CD4-positive, alpha-beta memory T cell (primary cell): ENCODE measurements at regions not wholly inside any gene's neighbourhood (a gene's known extent, or its start where the extent isn't known, plus 50 kb on each side); places are given as distances from the start of the nearest gene placed in this dataset.

Experiments
- CTCF ChIA-PET: fragments of 350-600 bp; sonication (Branson Sonifier 250); formaldehyde crosslinking; loops from one replicate; lab custom pipeline; 2021; ENCODE audit warnings: inconsistent platforms; ENCODE audit not compliant: partially characterized antibody; lab: Charles Lee
- POLR2A ChIA-PET: fragments of 350-600 bp; sonication (Branson Sonifier 250); formaldehyde crosslinking; loops from one replicate; lab custom pipeline; 2021; ENCODE audit not compliant: partially characterized antibody; lab: Charles Lee
- DNase-seq, 5 donors: peaks; one replicate each; pipeline versions ENCODE4 v3.0.0 to v3.0.0-alpha.2; 2020 to 2022; ENCODE audit warnings: mixed read lengths in 1 of 5
- H3K27ac ChIP-seq: one replicate; pipeline ENCODE4 v1.7.0; 2013; ENCODE audit warnings: low read depth, low read length
- H3K27me3 ChIP-seq: 2 replicates; pipeline ENCODE4 v1.7.0; 2013; ENCODE audit warnings: mild to moderate bottlenecking, low read length, moderate library complexity; ENCODE audit not compliant: insufficient read depth
- H3K36me3 ChIP-seq: 2 replicates; pipeline ENCODE4 v1.7.0; 2013; ENCODE audit warnings: mild to moderate bottlenecking, low read length, moderate library complexity; ENCODE audit not compliant: insufficient read depth
- H3K4me1 ChIP-seq: 2 replicates; pipeline ENCODE4 v1.7.0; 2013; ENCODE audit warnings: mild to moderate bottlenecking, low read length, moderate library complexity; ENCODE audit not compliant: insufficient read depth
- H3K4me3 ChIP-seq, 2 donors: one replicate each; pipeline ENCODE4 v1.7.0; 2013; ENCODE audit warnings: low read length in 2 of 2, mild to moderate bottlenecking in 1 of 2
- H3K9me3 ChIP-seq, 2 donors: one replicate each; pipeline ENCODE4 v1.7.0; 2013; ENCODE audit warnings: low read length in 2 of 2, control low read depth in 1 of 2; ENCODE audit not compliant: control insufficient read depth in 1 of 2
- H3K27ac Mint-ChIP-seq, 7 donors: one replicate each; pipeline ENCODE4 v1.8.0; 2020 to 2021; ENCODE audit warnings: mixed read lengths in 7 of 7, mild to moderate bottlenecking in 6 of 7, inconsistent platforms in 3 of 7, moderate library complexity in 3 of 7
- H3K27me3 Mint-ChIP-seq, 2 donors: one replicate each; pipeline ENCODE4 v1.8.0; 2020 to 2021; ENCODE audit warnings: mixed read lengths in 2 of 2
- H3K36me3 Mint-ChIP-seq, 2 donors: one replicate each; pipeline ENCODE4 v1.8.0; 2020 to 2021; ENCODE audit warnings: mixed read lengths in 2 of 2, inconsistent platforms in 1 of 2, mild to moderate bottlenecking in 1 of 2
- H3K4me1 Mint-ChIP-seq, 4 donors: one replicate each; pipeline ENCODE4 v1.8.0; 2020 to 2021; ENCODE audit warnings: mixed read lengths in 4 of 4, mild to moderate bottlenecking in 1 of 4
- H3K4me3 Mint-ChIP-seq, 8 donors: one replicate each; pipeline ENCODE4 v1.8.0; 2020 to 2021; ENCODE audit warnings: mixed read lengths in 8 of 8, mild to moderate bottlenecking in 7 of 8, moderate library complexity in 6 of 8, inconsistent platforms in 3 of 8
- H3K9me3 Mint-ChIP-seq, 8 donors: one replicate each; pipeline ENCODE4 v1.8.0; 2020 to 2021; ENCODE audit warnings: mixed read lengths in 8 of 8, mild to moderate bottlenecking in 5 of 8, inconsistent platforms in 3 of 8, moderate library complexity in 1 of 8
- intact Hi-C: fragments of 100-400 bp; cut with micrococcal nuclease; formaldehyde crosslinking; loops from one replicate; pipeline ENCODE4 v1.15.1; 2023

GRCh38 chr2:236940497-236940896 is 145.2 kb upstream of the COPS8 start:
- Histone ChIP-seq H3K9me3 (no peaks in the 10 kb centered on the region), H3K36me3 (no peaks in the 10 kb centered on the region), H3K27me3 (no peaks in the 10 kb centered on the region), H3K27ac (no peak overlapping the region), H3K4me1 (no peaks in the 10 kb centered on the region), H3K4me3 (no peak overlapping the region)
- no peak overlapping the region for H3K4me3 Mint-ChIP-seq
- ChIA-PET POLR2A (no interaction called here), CTCF (no interaction called here)
- peaks cover 0 to 3% (median 0%) of the 10 kb centered on the region in 8 donors for H3K9me3 Mint-ChIP-seq
- intact Hi-C loops = no loop called here
- no peak overlapping the region for H3K27ac Mint-ChIP-seq
- DNase-seq = no peak
- no peaks in the 10 kb centered on the region for H3K36me3 Mint-ChIP-seq
- H3K4me1 Mint-ChIP-seq = peaks cover 0 to 2% (median 0%) of the 10 kb centered on the region in 4 donors
- peaks cover 4 to 8% of the 10 kb centered on the region in 2 donors for H3K27me3 Mint-ChIP-seq

GRCh38 chr2:236940916-236941520 is 144.7 kb upstream of the COPS8 start:
- H3K36me3 ChIP-seq = no peaks in the 10 kb centered on the region
- no peaks in the 10 kb centered on the region for H3K9me3 ChIP-seq
- H3K27ac ChIP-seq = no peak overlapping the region
- no peaks in the 10 kb centered on the region for H3K27me3 ChIP-seq
- no peak for DNase-seq
- intact Hi-C loops = no loop called here
- POLR2A ChIA-PET = no interaction called here
- H3K4me1 ChIP-seq = no peaks in the 10 kb centered on the region
- Mint-ChIP-seq H3K4me1 (peaks cover 0 to 2% (median 0%) of the 10 kb centered on the region in 4 donors), H3K27me3 (peaks cover 4 to 8% of the 10 kb centered on the region in 2 donors), H3K4me3 (no peak overlapping the region), H3K27ac (no peak overlapping the region), H3K36me3 (no peaks in the 10 kb centered on the region), H3K9me3 (peaks cover 0 to 3% (median 0%) of the 10 kb centered on the region in 8 donors)
- H3K4me3 ChIP-seq = no peak overlapping the region
- CTCF ChIA-PET = no interaction called here

GRCh38 chr2:236941551-236941950 is 144.1 kb upstream of the COPS8 start:
- POLR2A ChIA-PET = no interaction called here
- Mint-ChIP-seq H3K36me3 (no peaks in the 10 kb centered on the region), H3K4me3 (no peak overlapping the region), H3K27ac (peak overlapping the region in 1 of 7 donors; percentile 57), H3K4me1 (peaks cover 0 to 2% (median 0%) of the 10 kb centered on the region in 4 donors), H3K27me3 (peaks cover 4 to 8% of the 10 kb centered on the region in 2 donors), H3K9me3 (peaks cover 0 to 3% (median 0%) of the 10 kb centered on the region in 8 donors)
- CTCF ChIA-PET = no interaction called here
- Histone ChIP-seq H3K36me3 (no peaks in the 10 kb centered on the region), H3K4me3 (no peak overlapping the region), H3K4me1 (no peaks in the 10 kb centered on the region), H3K27me3 (no peaks in the 10 kb centered on the region), H3K27ac (no peak overlapping the region), H3K9me3 (no peaks in the 10 kb centered on the region)
- DNase-seq = no peak
- intact Hi-C loops = no loop called here

GRCh38 chr2:236942554-236942953 is 143.1 kb upstream of the COPS8 start:
- H3K4me1 Mint-ChIP-seq = peaks cover 0 to 2% (median 0%) of the 10 kb centered on the region in 4 donors
- no peaks in the 10 kb centered on the region for H3K9me3 ChIP-seq
- no peaks in the 10 kb centered on the region for H3K36me3 ChIP-seq
- no peak overlapping the region for H3K27ac ChIP-seq
- ChIA-PET CTCF (no interaction called here), POLR2A (no interaction called here)
- H3K36me3 Mint-ChIP-seq = no peaks in the 10 kb centered on the region
- H3K27me3 ChIP-seq = no peaks in the 10 kb centered on the region
- no peaks in the 10 kb centered on the region for H3K4me1 ChIP-seq
- no peak overlapping the region for H3K27ac Mint-ChIP-seq
- DNase-seq = no peak
- H3K9me3 Mint-ChIP-seq = peaks cover 0 to 3% (median 0%) of the 10 kb centered on the region in 8 donors
- no peak overlapping the region for H3K4me3 ChIP-seq
- intact Hi-C loops = no loop called here
- H3K4me3 Mint-ChIP-seq = no peak overlapping the region
- H3K27me3 Mint-ChIP-seq = peaks cover 4 to 8% of the 10 kb centered on the region in 2 donors

GRCh38 chr2:236943068-236943467 is 142.6 kb upstream of the COPS8 start:
- Mint-ChIP-seq H3K27me3 (peaks cover 4 to 8% of the 10 kb centered on the region in 2 donors), H3K27ac (no peak overlapping the region), H3K4me1 (peaks cover 0 to 1% (median 0%) of the 10 kb centered on the region in 4 donors), H3K9me3 (peaks cover 0 to 3% (median 0%) of the 10 kb centered on the region in 8 donors), H3K4me3 (no peak overlapping the region), H3K36me3 (no peaks in the 10 kb centered on the region)
- H3K4me3 ChIP-seq = no peak overlapping the region
- DNase-seq = no peak
- H3K36me3 ChIP-seq = no peaks in the 10 kb centered on the region
- H3K4me1 ChIP-seq = no peaks in the 10 kb centered on the region
- H3K27me3 ChIP-seq = no peaks in the 10 kb centered on the region
- CTCF ChIA-PET = no interaction called here
- H3K9me3 ChIP-seq = no peaks in the 10 kb centered on the region
- intact Hi-C loops = no loop called here
- POLR2A ChIA-PET = no interaction called here
- no peak overlapping the region for H3K27ac ChIP-seq

- H3K4me1 Mint-ChIP-seq = no peaks in the 10 kb centered on the region
- H3K4me1 ChIP-seq = no peaks in the 10 kb centered on the region
- intact Hi-C loops = no loop called here
- no peaks in the 10 kb centered on the region for H3K36me3 Mint-ChIP-seq
- no peaks in the 10 kb centered on the region for H3K27me3 ChIP-seq
- no peak for DNase-seq
- CTCF ChIA-PET = no interaction called here
- H3K27me3 Mint-ChIP-seq = peaks cover 4 to 8% of the 10 kb centered on the region in 2 donors
- H3K27ac ChIP-seq = no peak overlapping the region
- H3K4me3 ChIP-seq = no peak overlapping the region
- no peak overlapping the region for H3K4me3 Mint-ChIP-seq
- H3K36me3 ChIP-seq = no peaks in the 10 kb centered on the region
- H3K9me3 Mint-ChIP-seq = peaks cover 0 to 3% (median 0%) of the 10 kb centered on the region in 8 donors
- peak overlapping the region in 2 of 7 donors; percentile 12 to 56 for H3K27ac Mint-ChIP-seq
- POLR2A ChIA-PET = no interaction called here
- no peaks in the 10 kb centered on the region for H3K9me3 ChIP-seq
These were observed 141.7 kb upstream of the COPS8 start for GRCh38 chr2:236943841-236944513.

- H3K36me3 Mint-ChIP-seq = no peaks in the 10 kb centered on the region
- H3K4me3 Mint-ChIP-seq = no peak overlapping the region
- no peak for DNase-seq
- no peaks in the 10 kb centered on the region for H3K4me1 Mint-ChIP-seq
- no peaks in the 10 kb centered on the region for H3K27me3 ChIP-seq
- peaks cover 4 to 8% of the 10 kb centered on the region in 2 donors for H3K27me3 Mint-ChIP-seq
- H3K27ac ChIP-seq = no peak overlapping the region
- CTCF ChIA-PET = no interaction called here
- POLR2A ChIA-PET = no interaction called here
- no peaks in the 10 kb centered on the region for H3K36me3 ChIP-seq
- H3K9me3 ChIP-seq = no peaks in the 10 kb centered on the region
- no peaks in the 10 kb centered on the region for H3K4me1 ChIP-seq
- H3K27ac Mint-ChIP-seq = no peak overlapping the region
- intact Hi-C loops = no loop called here
- H3K4me3 ChIP-seq = no peak overlapping the region
- peaks cover 0 to 3% (median 0%) of the 10 kb centered on the region in 8 donors for H3K9me3 Mint-ChIP-seq
These were observed 141.1 kb upstream of the COPS8 start for GRCh38 chr2:236944561-236944960.
